Stomach (tissue), 4 donors: ENCODE measurements at regions not wholly inside any gene's neighbourhood (a gene's known extent, or its start where the extent isn't known, plus 50 kb on each side); places are given as distances from the start of the nearest gene placed in this dataset.

ENCODE experiments used
- CTCF ChIP-seq, 7 experiments: fragments of 450-650 bp in 4 of 7; fragments of 200-600 bp in 3 of 7; sonication (generic) in 3 of 7; IDR thresholded peaks; one replicate each; pipeline ENCODE4 v1.5.1; 2016 to 2019; ENCODE audit warnings: antibody characterized with exemption in 7 of 7, control low read depth in 2 of 7, mild to moderate bottlenecking in 1 of 7
- POLR2AphosphoS5 ChIP-seq, 3 donors: sonication (generic); formaldehyde crosslinking; IDR thresholded peaks; one replicate each; pipeline ENCODE4 v1.6.1; 2016; ENCODE audit warnings: antibody characterized with exemption in 3 of 3

DNA sequence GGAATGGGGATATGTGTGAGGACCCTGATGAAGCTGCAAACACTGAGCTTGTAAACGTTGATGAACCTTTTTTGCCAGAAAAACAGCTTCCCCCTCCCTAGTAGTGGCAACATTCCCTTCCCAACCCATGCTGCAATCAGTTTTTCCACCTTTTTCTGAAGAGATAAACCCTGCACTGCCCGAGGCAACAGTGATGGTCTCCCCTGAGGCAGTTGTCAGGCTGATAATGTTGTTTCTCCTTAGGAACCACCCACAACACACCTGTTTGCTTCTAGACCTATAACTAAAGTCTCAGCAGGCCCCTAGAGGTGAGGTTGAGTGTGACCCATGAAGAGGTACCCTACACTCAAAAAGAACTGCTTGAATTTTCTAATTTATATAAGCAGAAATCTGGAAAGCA is 922.4 kb upstream of the ADGRL4 start:
- TF ChIP-seq CTCF (IDR thresholded peaks at IDR 0.05) (no peak), POLR2AphosphoS5 (IDR thresholded peaks at IDR 0.05) (no peak)
